ENCODE measurements at regions not wholly inside any gene's neighbourhood (a gene's known extent, or its start where the extent isn't known, plus 50 kb on each side); places are given as distances from the start of the nearest gene placed in this dataset.

GRCh38 chr5:124355928-124356327, 390.5 kb downstream of the ZNF608 start:
- no peak for DNase-seq

DNA sequence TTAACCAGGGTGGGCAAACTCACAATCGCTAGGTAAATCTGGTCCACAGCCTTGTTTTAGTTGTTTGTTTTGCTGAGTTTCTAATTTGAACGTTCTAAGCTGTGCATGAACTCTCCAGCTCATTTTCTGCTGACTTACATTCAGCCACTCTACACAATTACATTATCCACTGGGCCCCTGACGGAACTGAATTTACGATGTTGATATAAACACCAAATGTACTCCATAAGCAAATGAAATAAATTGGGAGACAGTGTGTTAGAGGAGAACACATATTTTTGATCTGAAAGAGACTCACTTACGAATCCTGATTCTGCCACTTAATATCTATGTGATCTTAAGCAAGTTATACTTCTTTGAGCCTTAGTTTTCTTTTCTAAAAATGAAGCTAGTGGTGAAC, 393.4 kb downstream of the ZNF608 start:
- DNase-seq: no peak

DNA sequence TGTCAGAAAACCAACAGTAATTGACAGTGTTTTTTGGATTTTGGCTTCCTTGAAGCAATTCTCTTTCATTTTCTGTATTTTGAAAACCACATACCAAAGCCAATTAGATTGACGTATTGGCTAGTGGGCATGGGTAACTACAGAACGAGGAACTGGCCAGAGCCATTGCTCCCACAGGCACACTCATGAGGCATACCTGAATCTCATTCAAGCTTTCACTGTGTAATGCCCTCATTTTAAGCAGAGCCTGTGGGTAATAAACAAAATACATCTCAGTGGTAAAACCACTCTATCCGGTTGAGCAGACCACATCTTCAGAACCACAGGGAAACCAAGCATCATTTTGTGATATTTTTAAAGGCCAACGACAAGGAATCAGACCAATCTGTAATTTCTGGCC, 394.1 kb downstream of the ZNF608 start:
- no peak for DNase-seq

- no peak for DNase-seq
These were observed 396.5 kb downstream of the ZNF608 start for GRCh38 chr5:124349931-124350330.

- DNase-seq: no peak
These were observed 403.0 kb downstream of the ZNF608 start for GRCh38 chr5:124343451-124343867.

GRCh38 chr5:124342986-124343385, 403.5 kb downstream of the ZNF608 start:
- no peak for DNase-seq

GRCh38 chr5:124342584-124342983, 403.9 kb downstream of the ZNF608 start:
- no peak for DNase-seq

- DNase-seq: no peak
These were observed 404.4 kb downstream of the ZNF608 start for GRCh38 chr5:124342027-124342471.

DNA sequence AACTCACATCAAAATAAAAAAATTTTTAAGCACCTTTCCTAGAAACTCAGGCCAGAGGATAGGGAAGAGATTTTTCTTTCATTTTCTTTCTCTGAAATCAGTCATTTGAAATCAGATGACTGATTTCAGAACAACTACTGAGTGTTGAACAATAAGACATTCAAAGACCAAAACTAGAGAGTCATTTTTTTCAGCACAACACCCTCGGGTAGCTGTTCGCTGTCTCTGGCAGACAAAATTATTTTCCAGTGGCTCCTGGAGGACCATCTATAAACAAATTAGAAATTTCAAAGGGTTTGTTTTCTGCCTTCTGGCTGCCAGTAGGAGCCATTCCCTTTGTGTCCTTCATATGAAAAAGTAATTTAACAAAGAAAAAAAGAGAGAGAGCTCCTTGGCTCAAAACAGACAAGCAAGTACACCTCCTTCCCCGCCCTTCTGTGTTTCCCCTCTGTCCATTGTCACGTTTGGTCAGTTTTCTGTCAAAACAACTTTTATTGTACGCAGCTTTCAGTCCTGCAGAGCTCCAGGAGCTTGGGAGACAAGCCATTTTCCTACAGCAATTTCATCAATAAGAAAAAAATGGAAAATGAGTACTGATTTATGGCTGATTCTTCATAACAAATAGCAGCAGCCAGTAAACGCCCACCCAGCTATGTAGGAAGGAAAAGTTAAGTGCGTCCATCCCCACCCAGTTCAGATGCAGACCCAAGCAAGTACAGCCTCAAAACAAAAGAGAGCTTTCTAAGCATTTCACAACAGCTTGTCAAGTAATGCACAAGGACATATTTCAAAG, 405.2 kb downstream of the ZNF608 start:
- DNase-seq: no peak

DNA sequence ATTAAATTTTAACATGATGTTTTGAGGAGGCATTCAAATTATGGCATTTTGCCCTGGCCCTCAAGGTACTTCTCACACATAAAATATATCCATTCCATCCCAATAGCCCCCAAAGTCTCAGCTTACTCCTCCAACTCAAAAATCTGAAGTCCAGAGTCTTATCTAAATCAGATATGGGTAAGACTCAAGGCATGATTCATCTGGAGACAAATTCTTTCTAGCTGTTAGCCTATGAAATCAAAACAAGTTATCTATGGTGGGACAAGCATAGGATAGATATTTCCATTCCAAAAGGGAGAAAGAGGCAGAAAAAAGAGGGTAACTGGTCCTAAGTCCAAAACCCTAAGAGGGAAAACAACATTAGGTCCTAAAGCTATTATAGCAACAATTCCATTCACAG, 408.4 kb downstream of the ZNF608 start:
- no peak for DNase-seq

DNA sequence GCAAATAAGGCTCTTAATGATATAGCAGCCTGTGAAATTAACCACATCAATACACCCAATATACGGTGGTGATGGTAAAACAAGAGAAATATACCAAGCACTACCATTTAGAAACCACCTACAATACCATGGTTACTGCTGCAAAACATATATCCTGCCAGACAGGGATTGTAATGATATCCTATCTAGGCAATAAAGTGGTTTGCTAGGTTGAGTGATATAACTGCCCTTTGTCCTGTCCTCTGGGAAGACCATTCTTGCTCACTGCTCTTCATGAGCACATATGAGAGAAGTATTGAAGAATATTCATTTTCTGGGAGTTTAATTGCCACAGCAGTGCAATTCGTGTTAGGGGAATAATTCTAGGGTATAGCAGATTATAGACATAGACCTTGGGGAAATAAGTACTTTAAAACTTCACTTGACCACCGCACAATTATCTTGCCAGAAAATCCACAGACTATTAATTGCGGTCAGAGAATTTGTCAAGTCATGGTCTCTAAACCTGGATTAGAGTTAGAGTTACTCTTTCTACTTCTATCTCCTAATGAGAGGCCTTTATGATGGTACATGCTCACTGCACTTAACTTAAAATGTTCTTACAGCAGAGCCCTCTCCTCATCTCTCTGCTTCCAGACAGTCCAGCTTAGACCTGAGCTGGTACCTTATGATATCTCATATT, 413.0 kb downstream of the ZNF608 start:
- no peak for DNase-seq

DNA sequence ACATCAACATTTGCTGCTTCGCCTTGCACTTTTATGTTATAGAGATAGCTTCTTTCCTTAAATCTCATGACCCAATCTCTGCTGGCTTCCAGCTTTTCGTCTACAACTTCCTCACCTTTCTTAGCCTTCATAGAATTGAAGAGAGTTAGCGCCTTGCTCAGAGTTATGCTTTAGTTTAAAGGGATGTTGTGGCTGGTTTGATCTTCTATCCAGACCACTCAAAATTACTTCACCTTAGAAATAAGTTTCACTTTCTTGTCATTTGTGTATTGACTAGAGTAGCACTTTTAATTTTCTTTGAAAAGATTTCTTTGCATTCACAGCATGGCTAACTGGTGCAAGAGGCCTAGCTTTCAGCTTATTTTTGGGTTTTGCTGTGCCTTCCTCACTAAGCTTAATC, 414.2 kb downstream of the ZNF608 start:
- no peak for DNase-seq

DNA sequence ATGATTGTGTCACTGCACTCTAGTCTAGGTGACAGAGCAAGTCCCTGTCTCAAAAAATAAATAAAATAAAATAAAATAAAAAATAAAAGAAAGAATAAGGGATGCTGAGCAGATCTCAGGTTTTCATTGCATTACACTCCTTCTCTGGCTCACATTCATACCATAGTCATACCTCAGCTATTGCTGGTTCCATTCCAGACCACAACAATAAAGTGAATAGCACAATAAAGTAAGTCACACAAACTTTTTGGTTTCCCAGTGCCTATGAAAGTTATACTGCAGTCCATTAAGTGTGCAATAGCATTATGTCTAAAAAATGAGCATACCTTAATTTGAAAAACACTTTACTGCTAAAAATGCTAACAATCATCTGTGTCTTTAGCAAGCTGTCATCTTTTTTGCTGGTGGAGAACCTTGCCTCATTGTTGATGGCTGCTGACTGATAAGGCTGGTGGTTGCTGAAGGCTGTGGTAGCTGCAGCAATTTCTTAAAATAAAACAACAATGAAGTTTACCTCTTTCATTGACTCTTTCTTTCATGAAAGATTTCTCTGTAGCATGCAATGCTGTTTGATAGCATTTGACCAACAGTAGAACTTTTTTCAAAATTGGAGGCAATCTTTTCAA, 415.7 kb downstream of the ZNF608 start:
- no peak for DNase-seq

GRCh38 chr5:124328201-124328600, 418.2 kb downstream of the ZNF608 start:
- DNase-seq: no peak

DNA sequence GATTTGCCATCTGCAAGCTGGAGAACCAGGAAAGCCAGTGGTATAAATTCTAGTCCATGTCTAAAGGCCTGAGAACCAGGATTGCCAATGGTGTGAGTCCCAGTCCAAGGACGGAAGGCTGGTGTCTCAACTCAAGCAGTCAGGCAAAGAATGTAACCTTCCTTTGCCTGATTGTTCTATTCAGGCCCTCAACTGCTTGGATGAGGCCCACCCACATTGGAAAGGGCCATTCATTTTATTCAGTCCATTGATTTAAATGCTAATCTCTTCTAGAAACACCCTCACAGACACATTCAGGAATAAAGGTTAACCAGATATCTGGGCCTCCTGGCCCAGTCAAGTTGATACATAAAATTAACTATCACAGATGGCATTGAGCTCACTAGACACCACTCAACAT, 427.8 kb downstream of the ZNF608 start:
- no peak for DNase-seq

GRCh38 chr5:124317451-124317850, 429.0 kb downstream of the ZNF608 start:
- DNase-seq: no peak

DNA sequence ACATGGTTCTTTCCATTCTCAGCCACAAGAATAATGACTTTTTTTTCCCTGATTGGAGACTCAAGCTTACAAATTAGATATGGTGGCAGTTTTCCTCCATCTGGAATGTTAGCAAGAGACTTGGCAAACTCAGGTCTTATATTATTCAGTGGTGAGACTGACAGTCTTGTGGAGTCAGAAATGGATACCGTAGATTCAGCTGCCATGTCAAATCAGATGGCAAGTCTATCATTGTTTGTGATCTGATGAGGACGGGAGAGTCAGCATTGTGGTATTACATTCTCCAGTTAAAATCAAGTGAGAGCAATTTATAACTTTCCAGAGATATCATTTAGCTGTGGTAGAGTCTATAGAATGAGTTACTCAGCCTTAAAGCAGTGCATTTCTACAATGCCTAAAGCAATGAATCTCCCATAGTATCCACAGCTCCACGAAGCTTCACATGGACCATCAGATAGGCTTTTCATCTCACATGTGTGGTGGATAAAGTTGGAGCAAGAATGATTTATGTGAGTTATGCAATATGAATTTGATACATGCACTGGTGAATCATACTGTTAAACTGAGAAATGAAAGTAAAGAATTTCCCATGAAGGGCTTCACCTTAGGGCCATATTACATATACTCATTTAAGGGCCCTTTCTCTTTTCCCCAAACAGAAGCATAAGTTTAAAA, 430.6 kb downstream of the ZNF608 start:
- DNase-seq: no peak

- DNase-seq: no peak
These were observed 436.0 kb downstream of the ZNF608 start for GRCh38 chr5:124310453-124310852.

GRCh38 chr5:124309241-124309980, 437.0 kb downstream of the ZNF608 start:
- no peak for DNase-seq

- no peak for DNase-seq
These were observed 443.1 kb downstream of the ZNF608 start for GRCh38 chr5:124303366-124303765.

GRCh38 chr5:124302533-124302932, 443.9 kb downstream of the ZNF608 start:
- DNase-seq: no peak

- no peak for DNase-seq
These were observed 444.6 kb downstream of the ZNF608 start for GRCh38 chr5:124301850-124302249.
